Uterus (tissue), 3 donors: ENCODE measurements at regions not wholly inside any gene's neighbourhood (a gene's known extent, or its start where the extent isn't known, plus 50 kb on each side); places are given as distances from the start of the nearest gene placed in this dataset.

Experiments used
- DNase-seq, 2 donors: peaks; one replicate each; pipeline ENCODE4 v3.0.0-alpha.2; 2019 to 2020
- H3K27ac ChIP-seq, 2 donors: fragments of 200-600 bp; sonication (generic); 1 replicate in 1 of 2; 2 replicates in 1 of 2; pipeline ENCODE4 v1.5.1; 2016 to 2018
- H3K27me3 ChIP-seq, 2 donors: fragments of 200-600 bp; sonication (generic); one replicate each; pipeline ENCODE4 v1.5.1; 2018 to 2019; ENCODE audit warnings: control low read depth in 1 of 2
- H3K36me3 ChIP-seq, 2 donors: fragments of 200-600 bp; sonication (generic); one replicate each; pipeline ENCODE4 v1.5.1; 2019; ENCODE audit warnings: control low read depth in 1 of 2
- H3K4me1 ChIP-seq, 2 donors: fragments of 200-600 bp; sonication (generic); one replicate each; pipeline ENCODE4 v1.5.1; 2018 to 2019; ENCODE audit warnings: control low read depth in 1 of 2
- H3K4me3 ChIP-seq, 2 donors: fragments of 200-600 bp; sonication (generic); 1 replicate in 1 of 2; 2 replicates in 1 of 2; pipeline ENCODE4 v1.5.1; 2018 to 2019; ENCODE audit warnings: mild to moderate bottlenecking in 1 of 2
- H3K9me3 ChIP-seq, 2 donors: fragments of 200-600 bp; sonication (generic); one replicate each; pipeline ENCODE4 v1.5.1; 2019; ENCODE audit warnings: control low read depth in 1 of 2
- POLR2A ChIP-seq, 2 donors: fragments of 450-650 bp; IDR thresholded peaks; one replicate each; pipeline ENCODE4 v1.6.1; 2016; ENCODE audit warnings: antibody characterized with exemption in 2 of 2, mild to moderate bottlenecking in 1 of 2, moderate library complexity in 1 of 2
- intact Hi-C: fragments of 100-400 bp; cut with DNase I; formaldehyde crosslinking; loops from one replicate; pipeline ENCODE4 v1.15.1; 2023; ENCODE audit warnings: low total_unique reads
- TF ChIP-seq, protein P1 (sequence below), 4 experiments: fragments of 200-600 bp in 2 of 4; fragments of 450-650 bp in 2 of 4; sonication (generic) in 2 of 4; IDR thresholded peaks; one replicate each; pipeline ENCODE4 v1.5.1; 2016 to 2019; ENCODE audit warnings: antibody characterized with exemption in 4 of 4, mild to moderate bottlenecking in 2 of 4, moderate library complexity in 1 of 4
- donor health status: DM: yes; HTN: yes; CAD: no.

DNA sequence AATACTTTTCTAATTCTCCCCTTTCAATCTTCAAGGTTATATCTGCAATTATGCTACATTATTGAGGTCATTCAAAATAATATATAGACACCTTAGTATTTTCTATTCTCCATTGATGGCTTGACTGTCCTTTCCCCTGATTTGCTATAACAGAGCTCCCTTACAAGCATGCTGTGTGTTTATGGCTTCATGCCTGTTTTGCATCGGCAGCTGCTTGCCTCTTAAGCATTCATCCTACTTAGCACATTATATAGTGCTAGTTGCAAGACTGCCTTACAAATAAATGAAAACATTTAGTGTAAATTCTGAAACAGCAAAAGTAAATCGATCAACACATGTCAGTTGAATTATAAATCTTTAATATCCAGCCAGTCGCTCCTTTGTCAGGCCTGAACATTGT, 476.2 kb upstream of the POU3F2 start:
- no peak overlapping the region for H3K27ac ChIP-seq
- no peaks in the 10 kb centered on the region for H3K4me1 ChIP-seq
- H3K4me3 ChIP-seq = no peak overlapping the region
- DNase-seq = no peak
- intact Hi-C loops = no loop called here
- H3K36me3 ChIP-seq = no peaks in the 10 kb centered on the region
- no peak for TF ChIP-seq POLR2A (IDR thresholded peaks at IDR 0.05)
- TF ChIP-seq, protein P1, sequence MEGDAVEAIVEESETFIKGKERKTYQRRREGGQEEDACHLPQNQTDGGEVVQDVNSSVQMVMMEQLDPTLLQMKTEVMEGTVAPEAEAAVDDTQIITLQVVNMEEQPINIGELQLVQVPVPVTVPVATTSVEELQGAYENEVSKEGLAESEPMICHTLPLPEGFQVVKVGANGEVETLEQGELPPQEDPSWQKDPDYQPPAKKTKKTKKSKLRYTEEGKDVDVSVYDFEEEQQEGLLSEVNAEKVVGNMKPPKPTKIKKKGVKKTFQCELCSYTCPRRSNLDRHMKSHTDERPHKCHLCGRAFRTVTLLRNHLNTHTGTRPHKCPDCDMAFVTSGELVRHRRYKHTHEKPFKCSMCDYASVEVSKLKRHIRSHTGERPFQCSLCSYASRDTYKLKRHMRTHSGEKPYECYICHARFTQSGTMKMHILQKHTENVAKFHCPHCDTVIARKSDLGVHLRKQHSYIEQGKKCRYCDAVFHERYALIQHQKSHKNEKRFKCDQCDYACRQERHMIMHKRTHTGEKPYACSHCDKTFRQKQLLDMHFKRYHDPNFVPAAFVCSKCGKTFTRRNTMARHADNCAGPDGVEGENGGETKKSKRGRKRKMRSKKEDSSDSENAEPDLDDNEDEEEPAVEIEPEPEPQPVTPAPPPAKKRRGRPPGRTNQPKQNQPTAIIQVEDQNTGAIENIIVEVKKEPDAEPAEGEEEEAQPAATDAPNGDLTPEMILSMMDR (IDR thresholded peaks at IDR 0.05) = no peak
- no peaks in the 10 kb centered on the region for H3K9me3 ChIP-seq
- H3K27me3 ChIP-seq = no peaks in the 10 kb centered on the region

DNA sequence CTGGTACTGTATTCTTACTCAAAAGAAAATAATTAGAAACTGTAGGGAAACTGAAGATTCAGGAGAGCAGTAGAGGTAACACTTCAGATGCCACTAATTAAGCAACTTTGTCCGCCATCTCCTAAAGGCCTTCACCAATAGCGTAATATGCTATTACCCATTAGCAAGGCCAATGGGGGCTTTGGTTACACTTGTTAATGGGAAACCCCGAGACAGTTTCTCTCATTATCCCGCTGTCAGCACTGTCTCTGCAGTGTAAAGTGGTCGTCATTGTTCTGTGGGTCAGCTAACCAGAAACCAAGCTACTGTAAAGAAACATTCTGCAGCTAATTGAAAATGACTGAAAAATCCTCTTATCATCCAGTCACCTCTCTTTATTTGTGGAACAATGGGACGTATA, 468.0 kb upstream of the POU3F2 start:
- no peak for DNase-seq
- H3K36me3 ChIP-seq = no peaks in the 10 kb centered on the region
- intact Hi-C loops = no loop called here
- H3K4me3 ChIP-seq = no peak overlapping the region
- H3K27me3 ChIP-seq = no peaks in the 10 kb centered on the region
- no peaks in the 10 kb centered on the region for H3K4me1 ChIP-seq
- no peak overlapping the region for H3K27ac ChIP-seq
- H3K9me3 ChIP-seq = no peaks in the 10 kb centered on the region
- no peak for TF ChIP-seq POLR2A (IDR thresholded peaks at IDR 0.05)
- TF ChIP-seq, protein P1 (IDR thresholded peaks at IDR 0.05) = no peak

DNA sequence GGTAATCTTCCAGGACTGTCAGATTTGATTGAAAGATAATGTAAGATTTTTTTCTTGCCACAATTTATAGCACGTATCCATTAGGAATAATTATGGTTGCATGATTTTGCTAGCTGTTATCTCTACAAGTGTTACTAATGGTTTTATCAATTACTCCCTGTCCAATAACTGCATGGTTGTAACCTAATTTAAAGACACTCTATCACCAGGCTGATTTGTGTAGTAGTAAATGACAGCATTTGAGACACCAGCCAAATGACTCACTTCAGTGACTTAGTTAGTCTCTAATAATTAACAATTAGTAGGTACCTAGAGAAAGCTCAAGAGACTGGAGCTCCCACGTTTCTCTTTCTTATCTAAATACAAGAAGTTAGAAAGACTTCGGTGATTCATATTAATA, 453.8 kb upstream of the POU3F2 start:
- no peak for TF ChIP-seq POLR2A (IDR thresholded peaks at IDR 0.05)
- H3K4me3 ChIP-seq = no peak overlapping the region
- no peak overlapping the region for H3K27ac ChIP-seq
- no peak for DNase-seq
- H3K36me3 ChIP-seq = no peaks in the 10 kb centered on the region
- H3K9me3 ChIP-seq = no peaks in the 10 kb centered on the region
- no peaks in the 10 kb centered on the region for H3K27me3 ChIP-seq
- intact Hi-C loops = no loop called here
- no peaks in the 10 kb centered on the region for H3K4me1 ChIP-seq

DNA sequence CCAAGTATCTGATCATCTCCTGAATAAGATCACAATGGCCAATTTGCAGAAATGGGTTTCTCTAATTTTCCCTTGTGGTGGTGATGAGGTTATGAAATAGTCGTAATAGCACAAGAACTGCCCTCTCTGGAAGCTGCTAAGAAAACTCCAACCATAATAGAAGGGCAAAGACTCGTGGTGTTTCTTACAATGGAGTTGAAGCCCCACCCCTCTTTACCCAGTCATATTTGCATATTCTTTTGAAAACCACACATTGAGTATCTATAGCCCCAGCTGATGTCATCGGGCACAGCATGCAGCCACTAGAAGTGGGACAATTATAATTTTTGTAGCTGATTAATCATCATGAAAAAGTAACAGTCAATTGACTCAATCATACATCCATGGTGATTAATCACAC, 452.1 kb upstream of the POU3F2 start:
- H3K9me3 ChIP-seq = no peaks in the 10 kb centered on the region
- no peak for DNase-seq
- intact Hi-C loops = no loop called here

DNA sequence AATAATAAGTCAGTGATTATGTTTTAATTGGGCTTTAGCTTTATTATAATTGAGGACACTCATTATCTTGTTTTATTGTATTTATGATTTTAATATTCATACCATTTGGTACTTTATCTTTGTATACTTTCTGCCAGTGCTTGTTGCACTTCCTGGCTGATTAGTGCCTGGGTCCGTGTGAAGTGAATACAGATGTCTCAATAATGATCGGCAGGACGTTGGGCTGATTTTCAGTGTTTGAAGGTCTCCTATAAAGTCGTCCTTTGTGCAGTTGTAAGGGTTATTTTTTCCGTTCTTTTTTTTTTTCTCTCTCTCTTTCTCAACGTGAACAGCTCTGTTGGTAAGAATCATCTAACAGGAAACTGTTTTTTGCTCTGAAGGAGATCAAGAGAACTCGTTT, 450.0 kb upstream of the POU3F2 start:
- no peak overlapping the region for H3K4me3 ChIP-seq
- DNase-seq = no peak
- no peak for TF ChIP-seq POLR2A (IDR thresholded peaks at IDR 0.05)
- TF ChIP-seq, protein P1 (IDR thresholded peaks at IDR 0.05) = no peak
- intact Hi-C loops = no loop called here
- no peaks in the 10 kb centered on the region for H3K27me3 ChIP-seq
- H3K9me3 ChIP-seq = peaks cover 0 to 4% of the 10 kb centered on the region in 2 donors
- no peak overlapping the region for H3K27ac ChIP-seq
- no peaks in the 10 kb centered on the region for H3K4me1 ChIP-seq
- H3K36me3 ChIP-seq = no peaks in the 10 kb centered on the region

More for the DNA sequence above, 452.1 kb upstream of the POU3F2 start:
- TF ChIP-seq, protein P1 (IDR thresholded peaks at IDR 0.05) = no peak
- no peak for TF ChIP-seq POLR2A (IDR thresholded peaks at IDR 0.05)
- Histone ChIP-seq H3K36me3 (no peaks in the 10 kb centered on the region), H3K27me3 (no peaks in the 10 kb centered on the region), H3K4me3 (no peak overlapping the region), H3K4me1 (no peaks in the 10 kb centered on the region), H3K27ac (no peak overlapping the region)

DNA sequence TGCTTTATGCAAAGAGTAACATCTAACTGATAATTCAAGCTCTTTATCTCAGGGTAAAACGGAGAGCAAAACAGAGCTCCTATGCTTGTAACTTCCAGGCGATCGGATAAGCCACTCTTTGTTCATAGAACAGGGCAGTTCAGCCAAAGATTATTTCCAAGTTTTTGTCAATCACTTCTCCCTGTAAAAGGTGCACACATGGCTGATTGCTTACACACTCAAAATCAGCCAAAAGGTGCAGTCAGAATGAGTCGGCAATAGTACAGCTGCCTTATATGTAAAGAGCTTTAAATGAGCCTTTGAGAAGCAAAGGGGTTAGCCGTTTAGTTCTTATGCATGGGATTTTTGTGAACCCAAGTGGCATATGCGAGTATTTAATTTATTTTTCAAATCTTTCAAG, 449.6 kb upstream of the POU3F2 start:
- TF ChIP-seq, protein P1 (IDR thresholded peaks at IDR 0.05) = no peak
- no peak for TF ChIP-seq POLR2A (IDR thresholded peaks at IDR 0.05)
- Histone ChIP-seq H3K27ac (no peak overlapping the region), H3K36me3 (no peaks in the 10 kb centered on the region), H3K4me3 (no peak overlapping the region), H3K4me1 (no peaks in the 10 kb centered on the region), H3K27me3 (no peaks in the 10 kb centered on the region), H3K9me3 (peaks cover 0 to 4% of the 10 kb centered on the region in 2 donors)
- no peak for DNase-seq
- intact Hi-C loops = no loop called here
